Keratinocyte (primary cell): ENCODE measurements at regions not wholly inside any gene's neighbourhood (a gene's known extent, or its start where the extent isn't known, plus 50 kb on each side); places are given as distances from the start of the nearest gene placed in this dataset.

ENCODE experiments used
- DNase-seq: peaks from one replicate; pipeline ENCODE4 v3.0.0-alpha.2; 2011; ENCODE audit warnings: low read depth, missing footprints, low spot score
- FAIRE-seq: peaks from 2 replicates; lab custom pipeline; 2011; peaks lifted over from hg19 to GRCh38; lab: Jason Lieb, UNC
- H2AFZ ChIP-seq: 2 replicates; pipeline ENCODE4 v1.6.0; 2012; ENCODE audit warnings: low read length, control low read depth, inconsistent platforms; ENCODE audit not compliant: control insufficient read depth
- H3K27ac ChIP-seq: 2 replicates; pipeline ENCODE4 v1.5.1; 2011; ENCODE audit warnings: low read length; ENCODE audit not compliant: control insufficient read depth, insufficient read depth
- H3K27me3 ChIP-seq: 3 replicates; pipeline ENCODE4 v1.6.0; 2011; ENCODE audit warnings: low read length; ENCODE audit not compliant: control insufficient read depth, insufficient read depth; ENCODE audit errors: extremely low read depth
- H3K36me3 ChIP-seq, 2 experiments: 2 replicates in 1 of 2; 3 replicates in 1 of 2; pipeline ENCODE4 v1.5.1; 2011; ENCODE audit warnings: low read length in 2 of 2, mild to moderate bottlenecking in 1 of 2; ENCODE audit not compliant: control insufficient read depth in 2 of 2, insufficient read depth in 2 of 2; ENCODE audit errors: extremely low read depth in 1 of 2
- H3K4me1 ChIP-seq: 3 replicates; pipeline ENCODE4 v1.5.1; 2011; ENCODE audit warnings: low read length; ENCODE audit not compliant: control insufficient read depth, insufficient read depth; ENCODE audit errors: extremely low read depth
- H3K4me2 ChIP-seq: 3 replicates; pipeline ENCODE4 v1.6.0; 2011; ENCODE audit warnings: low read depth, low read length; ENCODE audit not compliant: control insufficient read depth, insufficient read depth; ENCODE audit errors: extremely low read depth
- H3K4me3 ChIP-seq, 3 experiments: fragments of 200-600 bp in 1 of 3; sonication (generic) in 1 of 3; 2 replicates in 2 of 3; 3 replicates in 1 of 3; pipeline ENCODE4 v1.5.1; 2011 to 2016; ENCODE audit warnings: low read length in 3 of 3, mild to moderate bottlenecking in 3 of 3, control low read depth in 2 of 3, inconsistent platforms in 1 of 3, low read depth in 1 of 3, mixed read lengths in 1 of 3, mixed run types in 1 of 3, moderate library complexity in 1 of 3; ENCODE audit not compliant: control insufficient read depth in 2 of 3, insufficient read depth in 2 of 3; ENCODE audit errors: extremely low read depth in 1 of 3
- H3K79me2 ChIP-seq: 2 replicates; pipeline ENCODE4 v1.6.0; 2012; ENCODE audit warnings: low read length; ENCODE audit not compliant: control insufficient read depth, insufficient read depth
- H3K9ac ChIP-seq: 3 replicates; pipeline ENCODE4 v1.6.0; 2011; ENCODE audit warnings: low read length; ENCODE audit not compliant: control insufficient read depth, insufficient read depth; ENCODE audit errors: extremely low read depth
- H3K9me1 ChIP-seq: 3 replicates; pipeline ENCODE4 v1.6.0; 2011; ENCODE audit warnings: low read length; ENCODE audit not compliant: control insufficient read depth, insufficient read depth; ENCODE audit errors: extremely low read depth
- H3K9me3 ChIP-seq: 2 replicates; pipeline ENCODE4 v1.5.1; 2012; ENCODE audit warnings: low read depth, low read length; ENCODE audit not compliant: control insufficient read depth
- H4K20me1 ChIP-seq: 3 replicates; pipeline ENCODE4 v1.6.0; 2011; ENCODE audit warnings: low read length; ENCODE audit not compliant: control insufficient read depth, insufficient read depth; ENCODE audit errors: extremely low read depth
- EZH2 ChIP-seq: IDR thresholded peaks from one replicate; pipeline ENCODE4 v1.6.1; 2012; ENCODE audit warnings: inconsistent platforms, mild to moderate bottlenecking, low read length, moderate library complexity
- dilution Hi-C: fragments of 300-500 bp; cut with MboI; formaldehyde crosslinking; loops from one replicate; pipeline ENCODE4 v1.7.0; 2020; ENCODE audit warnings: low sequenced_read_pairs; ENCODE audit not compliant: extremely low pct_ligation_motif_present
- TF ChIP-seq, protein P1 (sequence below), 3 experiments: IDR thresholded peaks in 1 of 3; conservative IDR thresholded peaks in 1 of 3; optimal IDR thresholded peaks in 1 of 3; 2 replicates in 2 of 3; 3 replicates in 1 of 3; pipeline versions ENCODE3 to v1.5.1; 2011; ENCODE audit warnings: low read length in 3 of 3, mild to moderate bottlenecking in 3 of 3, moderate library complexity in 2 of 3, control low read depth in 1 of 3, inconsistent platforms in 1 of 3; ENCODE audit not compliant: insufficient read depth in 2 of 3; ENCODE audit errors: extremely low read depth in 1 of 3

DNA sequence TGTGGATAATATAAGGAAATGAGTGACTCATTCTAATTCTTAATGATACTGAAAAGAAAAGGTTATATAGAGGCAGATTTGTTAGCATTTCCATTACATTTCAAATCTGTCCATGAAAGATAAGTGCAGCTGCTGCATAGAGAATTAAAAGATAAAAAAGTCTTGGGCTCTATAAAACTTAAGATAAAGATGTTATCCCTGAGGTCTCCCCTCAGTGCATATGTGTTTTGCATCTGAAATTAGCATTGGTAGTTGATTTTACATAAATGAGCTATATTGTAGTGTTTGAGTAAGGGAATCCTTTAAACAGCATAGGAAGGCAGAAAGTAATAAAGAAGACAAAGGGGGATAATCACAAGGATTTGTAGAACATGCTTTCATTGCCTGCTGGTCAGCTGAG, 206.2 kb downstream of the FSCB start:
- H3K36me3 ChIP-seq = no peaks in the 10 kb centered on the region
- no peak overlapping the region for H3K4me2 ChIP-seq
- no peak overlapping the region for H3K27ac ChIP-seq
- H3K4me3 ChIP-seq = no peak overlapping the region
- DNase-seq = no peak
- TF ChIP-seq EZH2 = no peak
- TF ChIP-seq, protein P1, sequence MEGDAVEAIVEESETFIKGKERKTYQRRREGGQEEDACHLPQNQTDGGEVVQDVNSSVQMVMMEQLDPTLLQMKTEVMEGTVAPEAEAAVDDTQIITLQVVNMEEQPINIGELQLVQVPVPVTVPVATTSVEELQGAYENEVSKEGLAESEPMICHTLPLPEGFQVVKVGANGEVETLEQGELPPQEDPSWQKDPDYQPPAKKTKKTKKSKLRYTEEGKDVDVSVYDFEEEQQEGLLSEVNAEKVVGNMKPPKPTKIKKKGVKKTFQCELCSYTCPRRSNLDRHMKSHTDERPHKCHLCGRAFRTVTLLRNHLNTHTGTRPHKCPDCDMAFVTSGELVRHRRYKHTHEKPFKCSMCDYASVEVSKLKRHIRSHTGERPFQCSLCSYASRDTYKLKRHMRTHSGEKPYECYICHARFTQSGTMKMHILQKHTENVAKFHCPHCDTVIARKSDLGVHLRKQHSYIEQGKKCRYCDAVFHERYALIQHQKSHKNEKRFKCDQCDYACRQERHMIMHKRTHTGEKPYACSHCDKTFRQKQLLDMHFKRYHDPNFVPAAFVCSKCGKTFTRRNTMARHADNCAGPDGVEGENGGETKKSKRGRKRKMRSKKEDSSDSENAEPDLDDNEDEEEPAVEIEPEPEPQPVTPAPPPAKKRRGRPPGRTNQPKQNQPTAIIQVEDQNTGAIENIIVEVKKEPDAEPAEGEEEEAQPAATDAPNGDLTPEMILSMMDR (optimal IDR thresholded peaks at IDR 0.05 in 1 of 3, IDR thresholded peaks at IDR 0.05 in 1 of 3, conservative IDR thresholded peaks at IDR 0.05 in 1 of 3; ENCODE audit: extremely low read depth in 1 of 3, insufficient read depth in 2 of 3, low read length in 3 of 3) = no peak
- dilution Hi-C loops = no loop called here
- H3K79me2 ChIP-seq = no peaks in the 10 kb centered on the region
- no peaks in the 10 kb centered on the region for H3K9me1 ChIP-seq
- no peaks in the 10 kb centered on the region for H4K20me1 ChIP-seq
- H3K9ac ChIP-seq = no peak overlapping the region
- H3K9me3 ChIP-seq = no peaks in the 10 kb centered on the region
- H3K4me1 ChIP-seq = no peaks in the 10 kb centered on the region
- H3K27me3 ChIP-seq = no peaks in the 10 kb centered on the region
- no peak for FAIRE-seq
- H2AFZ ChIP-seq = no peak overlapping the region

DNA sequence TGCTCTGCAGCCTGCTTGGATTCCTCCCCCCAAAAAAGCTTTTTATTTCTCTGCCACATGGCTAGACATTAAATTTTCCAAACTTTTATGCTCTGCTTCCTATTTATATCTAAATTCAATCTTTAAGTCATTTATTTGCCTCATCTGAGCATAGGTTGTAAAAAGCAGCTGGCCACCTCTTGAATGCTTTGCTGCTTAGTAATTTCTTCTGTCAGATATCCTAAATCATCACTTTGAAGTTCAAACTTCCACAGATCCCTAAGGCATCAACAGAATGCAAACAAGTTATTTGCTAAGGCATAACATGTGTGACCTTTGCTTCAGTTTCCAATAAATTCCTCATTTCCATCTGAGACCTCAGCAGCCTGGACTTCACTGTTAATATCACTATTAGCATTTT, 209.6 kb downstream of the FSCB start:
- no peaks in the 10 kb centered on the region for H3K36me3 ChIP-seq
- no peaks in the 10 kb centered on the region for H4K20me1 ChIP-seq
- H3K4me2 ChIP-seq = no peak overlapping the region
- no peak overlapping the region for H3K9ac ChIP-seq
- H3K4me3 ChIP-seq = no peak overlapping the region
- no peak overlapping the region for H3K27ac ChIP-seq
- no peaks in the 10 kb centered on the region for H3K27me3 ChIP-seq
- TF ChIP-seq, protein P1 (optimal IDR thresholded peaks at IDR 0.05 in 1 of 3, IDR thresholded peaks at IDR 0.05 in 1 of 3, conservative IDR thresholded peaks at IDR 0.05 in 1 of 3; ENCODE audit: extremely low read depth in 1 of 3, insufficient read depth in 2 of 3, low read length in 3 of 3) = no peak
- no peak for TF ChIP-seq EZH2
- no peak for DNase-seq
- H3K9me1 ChIP-seq = no peaks in the 10 kb centered on the region
- dilution Hi-C loops = no loop called here
- H3K79me2 ChIP-seq = no peaks in the 10 kb centered on the region
- H3K4me1 ChIP-seq = no peaks in the 10 kb centered on the region
- H2AFZ ChIP-seq = no peak overlapping the region
- H3K9me3 ChIP-seq = no peaks in the 10 kb centered on the region
- FAIRE-seq = no peak
